ENCODE measurements at regions not wholly inside any gene's neighbourhood (a gene's known extent, or its start where the extent isn't known, plus 50 kb on each side); places are given as distances from the start of the nearest gene placed in this dataset.
"Not testable (repeated sequence)": the region's sequence is repeated elsewhere in the genome, so short reads cannot be mapped to it uniquely, and the experiment has no call there.

DNA sequence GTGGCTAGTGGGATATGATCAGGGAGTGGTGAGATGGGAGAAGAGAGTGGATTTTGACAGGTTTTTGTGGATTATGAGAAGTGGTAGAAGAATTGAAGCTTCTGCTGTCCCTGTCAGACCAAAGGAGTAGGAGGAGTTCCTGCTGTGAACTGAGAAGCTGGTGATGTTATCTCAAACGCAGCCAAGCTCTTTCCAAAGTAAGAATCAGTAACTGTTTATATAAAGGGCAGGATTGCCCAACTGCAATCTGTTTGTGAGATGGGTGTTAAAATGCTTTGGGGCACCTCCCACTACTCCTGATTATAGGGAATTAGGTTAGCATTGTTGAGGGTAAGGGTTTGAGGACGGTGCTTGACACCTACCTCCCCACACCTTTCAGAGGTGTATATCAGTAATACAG is 60.5 kb upstream of the USP25 start:
- H3K4me3 ChIP-seq = no peak overlapping the region
- ATAC-seq = no peak
- WGBS, 4 donors = 31 to 41% (median 40%) methylated on average over 2 of the region's 2 CpGs
- H3K27me3 ChIP-seq = no peaks in the 10 kb centered on the region
- intact Hi-C loops (cut with DNase I) = no loop called here
- no peak overlapping the region for H3K27ac ChIP-seq
- H3K9me3 ChIP-seq = no peaks in the 10 kb centered on the region
- H3K4me1 ChIP-seq = no peaks in the 10 kb centered on the region
- no peaks in the 10 kb centered on the region for H3K36me3 ChIP-seq
- DNase-seq = no peak
- no peak for TF ChIP-seq POLR2A (IDR thresholded peaks at IDR 0.05)

DNA sequence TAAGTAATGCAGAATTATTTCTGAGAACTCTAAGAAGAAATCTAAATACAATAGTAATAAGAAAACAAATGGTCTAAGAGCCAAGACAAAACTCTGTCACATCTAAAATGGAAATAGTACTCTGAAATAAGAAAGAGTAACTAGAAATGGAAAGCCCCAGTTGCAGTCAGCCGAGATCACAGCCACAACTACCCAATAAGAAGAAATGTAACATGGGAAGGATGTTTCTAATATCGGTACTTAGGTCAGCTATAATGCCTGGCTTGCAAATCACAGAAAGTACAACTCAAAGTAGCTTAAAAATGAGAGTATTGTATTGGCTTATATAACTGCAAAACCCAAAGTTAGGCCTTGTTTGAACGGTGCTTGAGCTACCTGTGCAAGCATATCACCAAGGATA is 58.6 kb upstream of the USP25 start:
- TF ChIP-seq POLR2A (IDR thresholded peaks at IDR 0.05) = no peak
- TF ChIP-seq, protein P1, sequence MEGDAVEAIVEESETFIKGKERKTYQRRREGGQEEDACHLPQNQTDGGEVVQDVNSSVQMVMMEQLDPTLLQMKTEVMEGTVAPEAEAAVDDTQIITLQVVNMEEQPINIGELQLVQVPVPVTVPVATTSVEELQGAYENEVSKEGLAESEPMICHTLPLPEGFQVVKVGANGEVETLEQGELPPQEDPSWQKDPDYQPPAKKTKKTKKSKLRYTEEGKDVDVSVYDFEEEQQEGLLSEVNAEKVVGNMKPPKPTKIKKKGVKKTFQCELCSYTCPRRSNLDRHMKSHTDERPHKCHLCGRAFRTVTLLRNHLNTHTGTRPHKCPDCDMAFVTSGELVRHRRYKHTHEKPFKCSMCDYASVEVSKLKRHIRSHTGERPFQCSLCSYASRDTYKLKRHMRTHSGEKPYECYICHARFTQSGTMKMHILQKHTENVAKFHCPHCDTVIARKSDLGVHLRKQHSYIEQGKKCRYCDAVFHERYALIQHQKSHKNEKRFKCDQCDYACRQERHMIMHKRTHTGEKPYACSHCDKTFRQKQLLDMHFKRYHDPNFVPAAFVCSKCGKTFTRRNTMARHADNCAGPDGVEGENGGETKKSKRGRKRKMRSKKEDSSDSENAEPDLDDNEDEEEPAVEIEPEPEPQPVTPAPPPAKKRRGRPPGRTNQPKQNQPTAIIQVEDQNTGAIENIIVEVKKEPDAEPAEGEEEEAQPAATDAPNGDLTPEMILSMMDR (IDR thresholded peaks at IDR 0.05) = no peak
- no peaks in the 10 kb centered on the region for H3K9me3 ChIP-seq

DNA sequence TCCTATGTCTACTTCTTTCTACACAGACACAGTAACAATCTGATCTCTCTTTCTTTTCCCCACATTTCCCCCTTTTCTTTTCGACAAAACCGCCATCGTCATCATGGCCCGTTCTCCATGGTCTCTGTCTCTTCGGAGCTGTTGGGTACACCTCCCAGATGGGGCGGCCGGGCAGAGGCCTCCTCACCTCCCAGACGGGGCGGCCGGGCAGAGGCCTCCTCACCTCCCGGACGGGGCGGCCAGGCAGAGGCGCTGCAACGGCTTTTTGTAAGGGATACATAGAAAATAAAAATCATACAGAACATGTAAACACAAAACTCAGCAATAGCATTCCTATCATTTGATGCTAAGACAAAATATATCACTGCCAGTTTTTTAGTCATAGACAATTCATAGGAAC is 57.2 kb upstream of the USP25 start:
- H3K4me3 ChIP-seq; DNase-seq; H3K9me3 ChIP-seq; intact Hi-C loops (cut with DNase I); ATAC-seq; H3K4me1 ChIP-seq; H3K27ac ChIP-seq; H3K27me3 ChIP-seq; H3K36me3 ChIP-seq: not testable (repeated sequence)
- 94 to 96% (median 96%) methylated on average over 15 of the region's 15 CpGs for WGBS, 4 donors

More for the DNA sequence above, 58.6 kb upstream of the USP25 start:
- intact Hi-C loops (cut with DNase I) = no loop called here
- no peak overlapping the region for H3K27ac ChIP-seq
- 83 to 92% (median 86%) methylated on average over 3 of the region's 3 CpGs for WGBS, 4 donors
- DNase-seq = no peak
- H3K4me3 ChIP-seq = no peak overlapping the region
- no peak for ATAC-seq
- H3K27me3 ChIP-seq = no peaks in the 10 kb centered on the region
- H3K4me1 ChIP-seq = no peaks in the 10 kb centered on the region
- no peaks in the 10 kb centered on the region for H3K36me3 ChIP-seq

DNA sequence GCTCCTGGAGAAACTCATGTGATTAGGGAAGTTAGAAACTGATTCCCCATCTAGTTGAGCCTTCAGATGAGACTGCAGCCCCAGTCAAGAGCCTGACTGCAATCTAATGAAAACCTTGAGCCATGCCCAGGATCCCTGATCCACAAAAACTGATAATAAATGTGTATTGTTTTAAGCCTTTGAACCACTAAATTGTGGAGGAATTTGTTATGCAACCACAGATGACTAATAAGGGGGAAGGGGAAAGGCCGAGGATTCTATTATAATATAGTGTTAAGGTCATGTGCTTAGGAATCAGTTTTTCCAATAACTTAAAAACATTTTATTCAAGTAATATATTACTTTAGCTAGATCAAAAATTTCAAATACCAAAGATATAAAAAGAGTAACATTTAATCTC is 52.8 kb upstream of the USP25 start:
- TF ChIP-seq, protein P1 (IDR thresholded peaks at IDR 0.05) = no peak
- no peak for TF ChIP-seq POLR2A (IDR thresholded peaks at IDR 0.05)
- ATAC-seq (no peak), DNase-seq (no peak)
- 74 to 94% (median 86%) methylated on average over 1 of the region's 1 CpG for WGBS, 4 donors
- H3K27ac ChIP-seq = no peak overlapping the region
- H3K4me3 ChIP-seq = no peak overlapping the region
- H3K27me3 ChIP-seq = no peaks in the 10 kb centered on the region
- no peaks in the 10 kb centered on the region for H3K36me3 ChIP-seq
- peaks cover 0 to 5% (median 0%) of the 10 kb centered on the region in 12 donors for H3K9me3 ChIP-seq
- peaks cover 0 to 6% (median 0%) of the 10 kb centered on the region in 12 donors for H3K4me1 ChIP-seq
- intact Hi-C loops (cut with DNase I) = no loop called here

DNA sequence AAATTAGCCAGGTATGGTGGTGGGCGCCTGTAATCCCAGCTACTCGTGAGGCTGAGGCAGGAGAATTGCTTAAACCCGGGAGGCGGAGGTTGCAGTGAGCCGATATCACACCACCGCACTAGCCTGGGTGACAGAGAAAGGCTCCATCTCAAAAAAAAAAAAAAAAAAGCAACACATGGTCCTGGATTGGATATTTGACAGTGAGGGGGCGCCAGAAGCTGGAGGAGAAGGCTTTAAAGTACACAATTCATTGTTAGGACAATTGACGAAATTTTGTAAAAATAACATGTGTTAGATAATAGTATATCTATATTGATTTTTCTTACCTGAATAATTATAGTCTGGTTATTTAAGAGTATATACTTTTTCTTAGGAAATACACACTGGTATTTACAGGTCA is 50.2 kb upstream of the USP25 start:
- DNase-seq (no peak), ATAC-seq (no peak)
- Histone ChIP-seq H3K36me3 (no peaks in the 10 kb centered on the region), H3K9me3 (peaks cover 0 to 5% (median 0%) of the 10 kb centered on the region in 12 donors), H3K27me3 (no peaks in the 10 kb centered on the region), H3K4me1 (peaks cover 0 to 23% (median 0%) of the 10 kb centered on the region in 12 donors), H3K4me3 (no peak overlapping the region), H3K27ac (no peak overlapping the region)
- intact Hi-C loops (cut with DNase I) = no loop called here
- 78 to 87% (median 86%) methylated on average over 8 of the region's 8 CpGs for WGBS, 4 donors
- TF ChIP-seq, protein P1 (IDR thresholded peaks at IDR 0.05) = no peak
- TF ChIP-seq POLR2A (IDR thresholded peaks at IDR 0.05) = no peak

Data from heart left ventricle (tissue), 16 donors.